Stimulated activated CD8-positive, alpha-beta memory T cell treated with anti-CD3 and anti-CD28 coated beads, Interleukin-4, amount 100 ng/mL, for 4 hours (primary cell): ENCODE measurements at regions not wholly inside any gene's neighbourhood (a gene's known extent, or its start where the extent isn't known, plus 50 kb on each side); places are given as distances from the start of the nearest gene placed in this dataset.
"Not testable (repeated sequence)": the region's sequence is repeated elsewhere in the genome, so short reads cannot be mapped to it uniquely, and the experiment has no call there.

Experiments used
- DNase-seq, 2 donors: peaks; one replicate each; pipeline ENCODE4 v3.0.0-alpha.2; 2020; ENCODE audit warnings: low read depth in 2 of 2, low spot score in 1 of 2

GRCh38 chrX:140165849-140166248 lies 200.5 kb upstream of the CXorf66 start:
- no peak for DNase-seq

- no peak for DNase-seq
Observed at GRCh38 chrX:140164391-140164790, 199.1 kb upstream of the CXorf66 start.

GRCh38 chrX:140163371-140164159 lies 198.2 kb upstream of the CXorf66 start:
- DNase-seq, result no peak

GRCh38 chrX:140157611-140158010 lies 192.3 kb upstream of the CXorf66 start:
- no peak for DNase-seq

- no peak for DNase-seq
Observed at GRCh38 chrX:140157143-140157542, 191.8 kb upstream of the CXorf66 start.

GRCh38 chrX:140151316-140151715 lies 186.0 kb upstream of the CXorf66 start:
- DNase-seq, result no peak

- no peak for DNase-seq
Observed at GRCh38 chrX:140149761-140150160, 184.4 kb upstream of the CXorf66 start.

GRCh38 chrX:140141444-140142029 lies 176.2 kb upstream of the CXorf66 start:
- DNase-seq, result no peak

GRCh38 chrX:140138492-140138891 lies 173.2 kb upstream of the CXorf66 start:
- DNase-seq, result not testable (repeated sequence)

- not testable (repeated sequence) for DNase-seq
Observed at GRCh38 chrX:140138065-140138464, 172.7 kb upstream of the CXorf66 start.

GRCh38 chrX:140132937-140133336 lies 167.6 kb upstream of the CXorf66 start:
- no peak for DNase-seq

- no peak for DNase-seq
Observed at GRCh38 chrX:140123446-140123845, 158.1 kb upstream of the CXorf66 start.

- not testable (repeated sequence) for DNase-seq
Observed at GRCh38 chrX:140114059-140114458, 148.7 kb upstream of the CXorf66 start.

GRCh38 chrX:140110081-140110650 lies 144.8 kb upstream of the CXorf66 start:
- DNase-seq, result no peak

GRCh38 chrX:140104760-140105159 lies 139.4 kb upstream of the CXorf66 start:
- no peak for DNase-seq

- DNase-seq, result no peak
Observed at GRCh38 chrX:140099221-140099620, 133.9 kb upstream of the CXorf66 start.

GRCh38 chrX:140092121-140092520 lies 126.8 kb upstream of the CXorf66 start:
- no peak for DNase-seq

GRCh38 chrX:140091125-140091886 lies 126.0 kb upstream of the CXorf66 start:
- no peak for DNase-seq

- DNase-seq, result no peak
Observed at GRCh38 chrX:140090800-140091124, 125.4 kb upstream of the CXorf66 start.

GRCh38 chrX:140088438-140088837 lies 123.1 kb upstream of the CXorf66 start:
- DNase-seq, result no peak

GRCh38 chrX:140087875-140088274 lies 122.6 kb upstream of the CXorf66 start:
- no peak for DNase-seq

GRCh38 chrX:140086691-140087090 lies 121.4 kb upstream of the CXorf66 start:
- DNase-seq, result no peak
